HG03139 (cell line): ENCODE measurements at regions not wholly inside any gene's neighbourhood (a gene's known extent, or its start where the extent isn't known, plus 50 kb on each side); places are given as distances from the start of the nearest gene placed in this dataset.
"Not testable (repeated sequence)": the region's sequence is repeated elsewhere in the genome, so short reads cannot be mapped to it uniquely, and the experiment has no call there.

Experiments used
- ATAC-seq: cut with Tn5 transposase; IDR thresholded peaks from one replicate; pipeline ENCODE4 v1.9.1; 2021; ENCODE audit not compliant: unreplicated experiment

DNA sequence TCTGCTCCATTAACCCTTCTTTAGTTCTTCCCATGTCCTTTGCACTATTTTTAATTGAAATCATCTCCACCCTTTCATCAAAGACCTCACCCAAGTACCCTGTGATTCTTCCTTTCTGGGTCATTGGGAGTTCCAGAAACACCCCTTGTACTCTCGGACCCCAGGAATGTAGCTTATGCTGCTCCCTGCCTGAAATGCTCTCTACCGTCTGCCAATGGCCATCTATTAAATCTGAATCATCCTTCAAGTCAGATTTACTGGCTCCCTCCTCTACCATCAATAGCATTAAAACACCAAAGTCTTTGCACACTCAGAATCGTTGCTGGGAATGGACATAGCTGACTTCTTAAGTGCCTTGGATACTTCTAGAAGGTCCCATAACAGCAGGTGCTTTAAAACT is 73.2 kb upstream of the GADD45A start:
- no peak for ATAC-seq

DNA sequence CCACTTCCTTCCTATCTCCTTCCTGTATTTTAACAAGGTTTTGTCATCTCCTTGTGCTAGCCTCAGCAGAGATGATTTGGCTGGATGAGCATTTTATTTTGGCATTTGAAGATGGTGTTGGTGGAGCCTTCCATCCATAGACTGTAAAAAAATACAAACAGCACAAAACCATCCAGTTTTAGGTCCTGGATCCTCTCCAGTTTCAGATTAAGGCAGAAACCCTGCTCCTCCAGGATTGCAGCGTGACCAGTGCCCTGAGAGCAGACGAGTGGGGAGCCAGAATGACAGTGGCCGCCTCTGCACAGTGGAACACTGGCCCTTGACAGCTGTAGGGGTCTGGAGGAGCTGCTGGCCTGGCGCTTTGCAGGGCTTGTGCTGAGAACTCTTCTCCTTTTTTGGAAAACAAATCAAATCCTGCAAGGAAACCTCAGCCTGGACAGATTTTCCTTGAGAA is 72.2 kb upstream of the GADD45A start:
- ATAC-seq: no peak

DNA sequence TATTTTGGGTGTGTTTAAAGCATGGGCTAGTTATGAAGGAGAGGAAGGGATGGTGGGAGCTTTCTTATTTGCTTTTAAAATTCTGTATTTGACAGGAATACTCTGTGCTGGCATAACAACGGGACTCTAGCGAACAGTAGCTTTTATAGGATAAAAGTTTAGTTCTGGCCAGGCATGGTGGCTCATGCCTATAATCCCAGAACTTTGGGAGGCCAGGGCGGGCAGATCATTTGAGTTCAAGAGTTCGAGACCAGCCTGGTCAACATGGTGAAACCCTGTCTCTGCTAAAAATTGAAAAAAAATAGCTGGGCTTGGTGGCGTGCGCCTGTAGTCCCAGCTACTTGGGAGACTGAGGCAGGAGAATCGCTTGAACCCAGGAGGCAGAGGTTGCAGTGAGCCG is 71.5 kb upstream of the GADD45A start:
- ATAC-seq: not testable (repeated sequence)

DNA sequence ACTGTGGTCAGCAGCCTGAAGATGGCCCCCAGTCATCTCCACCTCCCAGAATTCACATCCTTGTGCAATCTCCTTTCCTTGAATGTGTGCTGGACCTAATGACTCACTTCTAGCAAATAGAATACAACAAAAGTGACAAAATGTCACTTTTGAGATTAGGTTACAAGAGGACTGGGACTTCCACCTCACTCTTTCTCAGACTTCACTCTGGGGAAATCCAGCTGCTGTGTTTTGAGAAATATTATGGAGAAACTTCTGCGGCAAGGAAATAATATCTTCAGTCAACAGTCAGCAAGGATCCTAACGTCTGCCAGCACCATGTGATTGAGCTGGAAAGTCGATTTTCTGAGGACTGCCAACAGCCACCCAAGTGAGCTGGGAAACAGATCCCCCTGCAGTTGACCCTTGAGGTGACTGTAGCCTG is 70.5 kb upstream of the GADD45A start:
- ATAC-seq: no peak

DNA sequence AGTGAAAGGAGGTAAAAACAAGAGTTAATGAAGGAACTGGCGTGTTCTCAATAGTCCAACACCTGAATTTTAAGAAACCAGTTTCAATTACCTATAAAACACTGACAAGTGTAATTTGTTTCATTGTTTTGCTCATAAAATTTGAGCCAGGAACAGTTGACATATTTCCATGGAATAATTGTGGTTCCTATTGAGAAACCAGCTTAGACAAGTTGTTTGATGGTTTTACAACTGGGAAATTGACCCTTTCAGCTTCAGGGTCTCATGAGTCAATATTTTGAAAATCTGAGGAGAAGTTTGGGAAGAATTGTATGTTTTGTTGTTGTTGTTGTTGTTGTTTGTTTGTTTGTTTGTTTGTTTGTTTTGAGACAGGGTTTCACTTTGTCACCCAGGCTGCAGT is 69.1 kb upstream of the GADD45A start:
- ATAC-seq: no peak

DNA sequence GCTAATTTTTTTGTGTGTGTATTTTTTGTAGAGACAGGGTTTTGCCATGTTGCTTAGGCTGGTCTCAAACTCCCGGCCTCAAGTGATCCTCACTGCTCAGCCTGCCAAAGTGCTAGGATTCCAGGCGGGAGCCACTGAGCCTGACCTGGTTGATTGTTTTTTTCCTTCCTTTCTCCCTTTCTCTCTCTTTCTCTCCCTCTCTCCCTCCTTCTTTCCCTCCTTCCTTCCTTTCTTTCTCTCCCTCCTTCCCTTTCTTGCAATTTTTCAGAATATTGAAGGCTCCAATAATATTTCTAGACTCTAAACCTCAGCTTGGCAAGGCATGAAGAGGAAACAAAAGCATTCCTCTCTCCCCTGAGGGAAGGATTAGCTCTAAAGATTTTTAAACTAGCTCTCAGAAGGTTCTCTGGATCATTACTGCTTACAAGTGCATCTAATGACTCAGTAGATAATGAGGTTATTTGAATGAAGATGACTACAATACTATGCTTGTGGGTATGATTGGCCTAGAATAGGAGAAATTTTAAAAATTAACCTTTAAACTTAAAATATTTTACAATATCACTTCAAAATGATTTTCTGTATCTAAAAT is 68.5 kb upstream of the GADD45A start:
- ATAC-seq: no peak

DNA sequence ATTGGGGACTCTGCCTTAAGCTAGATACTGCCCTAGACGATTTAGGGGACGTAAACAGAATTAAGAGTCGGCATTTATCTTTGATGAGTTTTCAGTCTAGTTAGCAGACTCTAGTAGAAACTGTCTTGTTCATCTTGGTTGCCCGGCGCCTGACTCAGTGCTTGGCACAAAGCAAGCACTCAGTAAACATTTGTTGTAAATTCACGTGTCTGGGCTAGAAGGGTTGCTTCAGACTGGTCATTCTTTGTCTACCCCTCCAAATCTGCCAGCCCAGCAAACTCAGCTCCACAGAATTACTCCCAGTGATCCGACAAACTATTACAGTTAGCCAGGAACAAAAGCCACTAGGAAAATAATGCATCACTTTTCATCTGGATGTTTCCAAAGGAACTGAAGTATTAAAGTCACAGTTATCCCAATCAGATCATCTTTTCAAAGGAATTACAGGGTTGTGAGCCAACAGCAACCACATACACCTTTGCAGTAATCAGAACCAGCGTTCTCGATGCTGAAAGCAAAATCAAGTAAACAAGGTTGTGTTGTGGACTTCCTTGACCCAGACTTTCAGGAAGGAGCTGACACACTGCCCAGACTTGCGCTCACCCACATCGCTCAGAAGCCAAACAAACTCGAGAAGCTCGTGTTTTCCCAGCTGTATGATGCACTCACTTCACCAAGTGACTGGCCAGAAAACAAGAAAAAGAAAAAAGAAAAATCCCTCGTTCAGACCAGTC is 66.5 kb upstream of the GADD45A start:
- ATAC-seq: no peak

DNA sequence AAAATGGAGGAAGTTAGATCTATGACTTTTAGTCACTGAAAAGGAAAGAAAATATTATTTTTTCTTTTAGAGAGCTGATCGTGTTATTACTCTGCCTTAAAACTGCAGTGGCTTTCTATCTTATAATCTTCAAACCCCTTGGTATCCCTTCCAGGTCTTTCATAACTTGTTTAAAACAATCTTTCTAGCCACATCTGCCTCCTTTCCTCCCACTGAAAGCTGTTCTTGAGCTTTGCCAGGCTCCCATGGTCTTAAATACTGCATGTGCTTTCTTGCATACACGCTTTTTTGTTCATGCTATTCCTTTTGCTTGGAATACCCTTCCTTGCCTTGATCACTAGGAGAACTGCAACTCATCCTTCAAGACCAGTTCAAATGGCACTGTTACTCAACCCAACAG is 65.9 kb upstream of the GADD45A start:
- ATAC-seq: no peak

DNA sequence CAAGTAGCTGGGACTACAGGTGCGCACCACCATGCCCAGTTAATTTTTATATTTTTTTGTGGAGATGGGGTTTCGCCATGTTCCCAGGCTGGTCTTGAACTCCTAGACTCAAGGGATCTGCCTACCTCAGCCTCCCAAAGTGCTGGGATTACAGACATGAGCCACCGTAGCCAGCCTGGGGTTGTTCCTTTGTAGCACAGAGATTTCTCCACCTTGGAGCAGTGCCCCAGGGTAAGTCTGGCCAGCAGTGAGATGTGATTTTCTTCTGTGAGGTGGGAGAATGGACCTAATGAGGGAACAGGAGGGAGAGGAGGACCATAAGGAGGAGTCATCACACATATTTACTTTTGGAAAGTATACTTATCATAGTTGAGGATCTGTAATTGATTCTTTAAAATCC is 61.1 kb upstream of the GADD45A start:
- ATAC-seq: no peak

DNA sequence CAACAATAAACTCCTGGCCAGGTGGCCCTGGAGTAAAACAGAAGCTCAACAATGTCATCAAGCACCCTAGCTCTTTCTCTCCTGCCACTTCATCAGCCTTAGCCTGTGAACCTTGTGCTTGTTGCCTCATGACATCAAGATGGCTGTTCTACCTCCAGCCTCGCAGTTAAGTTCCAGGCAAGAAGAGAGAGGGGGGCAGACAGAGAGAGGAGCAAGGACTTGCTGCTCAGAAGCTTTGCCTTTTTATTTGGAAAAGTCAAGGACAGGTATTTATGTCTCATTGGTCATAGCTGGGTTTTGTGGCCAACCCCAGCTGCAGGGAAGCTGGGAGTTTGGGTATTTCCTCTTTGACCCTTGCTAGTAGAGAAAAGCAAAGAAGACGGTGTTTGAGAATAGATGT is 60.3 kb upstream of the GADD45A start:
- ATAC-seq: no peak

DNA sequence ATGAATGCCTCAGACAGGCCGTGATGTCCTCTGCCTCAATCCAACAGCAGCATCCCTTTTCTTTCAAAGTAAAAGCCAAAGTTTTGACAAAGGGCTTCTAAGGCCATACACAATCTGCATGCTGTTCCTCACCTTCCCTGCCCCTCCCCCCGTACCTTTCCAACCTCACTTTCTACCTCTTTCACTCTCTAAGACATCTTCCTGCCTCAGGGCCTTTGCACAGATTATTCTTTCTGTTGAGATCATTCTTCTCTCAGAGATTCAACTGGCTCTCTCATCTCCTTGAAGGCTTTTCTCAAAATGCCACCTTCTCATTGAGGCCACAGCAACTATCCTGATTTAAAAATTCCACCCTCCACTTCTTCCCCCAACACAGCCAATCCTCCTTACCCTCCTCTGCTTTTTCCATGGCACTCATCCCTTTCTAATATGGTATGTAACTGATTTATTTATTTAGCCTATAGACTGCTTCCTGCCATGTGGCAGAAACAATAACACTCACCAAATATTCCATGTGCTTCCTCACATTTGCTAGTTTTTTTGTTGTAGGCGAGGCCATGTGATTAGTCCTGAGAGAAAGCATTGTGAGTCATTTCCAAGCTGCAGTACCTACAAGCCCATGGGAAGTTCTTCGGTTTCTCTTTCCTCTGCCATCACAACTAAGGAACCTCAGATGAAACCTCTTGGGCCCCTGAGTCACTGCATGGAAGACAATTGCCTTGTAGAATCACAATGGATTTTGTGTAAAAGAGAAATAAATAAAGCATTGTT is 58.7 kb upstream of the GADD45A start:
- ATAC-seq: no peak

DNA sequence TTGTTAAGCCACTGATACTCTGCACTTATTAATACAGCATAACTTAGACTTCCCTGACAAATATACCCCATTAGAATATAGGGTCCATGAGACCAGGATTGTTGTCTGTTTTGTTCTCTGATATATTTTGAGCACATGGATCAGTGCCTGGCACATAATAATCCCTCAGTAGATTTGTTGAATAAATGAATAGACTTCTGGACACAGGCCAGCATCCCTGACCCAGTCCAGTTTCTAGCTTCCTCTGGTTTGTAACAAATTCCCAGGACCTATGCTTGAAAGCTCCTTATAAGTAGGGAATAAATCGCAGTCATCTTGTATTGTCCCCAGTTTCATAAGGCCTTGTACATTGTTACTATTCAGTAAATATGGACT is 58.2 kb upstream of the GADD45A start:
- no peak for ATAC-seq

DNA sequence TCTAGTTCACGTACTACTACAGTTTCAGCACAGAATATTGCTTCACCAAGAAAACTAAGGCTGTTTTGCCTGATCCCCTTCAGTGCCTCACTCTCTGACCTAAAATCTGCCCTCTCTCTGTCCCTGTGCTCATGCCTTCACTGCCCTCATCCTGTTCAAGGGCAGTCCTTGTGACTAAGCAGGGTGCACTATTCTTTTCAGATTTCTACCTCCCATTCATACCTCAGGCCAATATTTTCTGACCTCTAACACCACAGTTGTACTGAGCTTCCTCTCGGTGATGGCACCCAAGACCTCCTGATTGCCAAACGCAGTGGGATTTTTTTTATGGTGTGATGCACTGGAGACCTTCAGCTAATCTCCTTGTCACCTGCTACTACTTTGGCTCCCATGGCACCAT is 57.7 kb upstream of the GADD45A start:
- no peak for ATAC-seq

DNA sequence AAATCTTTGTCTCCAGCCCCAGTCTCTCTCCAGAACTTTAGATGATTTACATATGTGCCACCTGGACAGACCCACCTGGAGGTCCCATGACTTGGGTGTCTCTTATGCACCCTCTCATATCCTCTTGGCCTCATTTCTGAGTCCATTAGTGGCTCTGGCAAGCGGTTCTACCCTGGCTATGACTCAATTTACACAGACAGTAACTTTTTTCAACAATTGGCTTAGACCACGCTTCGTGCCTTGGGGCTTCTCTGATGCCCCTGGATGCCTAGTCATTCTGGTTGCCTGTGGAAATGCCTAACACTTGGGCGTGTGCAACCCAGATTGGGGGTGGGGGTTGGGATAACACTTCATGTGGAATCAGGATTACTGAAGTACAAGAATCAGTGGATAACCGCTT is 57.1 kb upstream of the GADD45A start:
- no peak for ATAC-seq

DNA sequence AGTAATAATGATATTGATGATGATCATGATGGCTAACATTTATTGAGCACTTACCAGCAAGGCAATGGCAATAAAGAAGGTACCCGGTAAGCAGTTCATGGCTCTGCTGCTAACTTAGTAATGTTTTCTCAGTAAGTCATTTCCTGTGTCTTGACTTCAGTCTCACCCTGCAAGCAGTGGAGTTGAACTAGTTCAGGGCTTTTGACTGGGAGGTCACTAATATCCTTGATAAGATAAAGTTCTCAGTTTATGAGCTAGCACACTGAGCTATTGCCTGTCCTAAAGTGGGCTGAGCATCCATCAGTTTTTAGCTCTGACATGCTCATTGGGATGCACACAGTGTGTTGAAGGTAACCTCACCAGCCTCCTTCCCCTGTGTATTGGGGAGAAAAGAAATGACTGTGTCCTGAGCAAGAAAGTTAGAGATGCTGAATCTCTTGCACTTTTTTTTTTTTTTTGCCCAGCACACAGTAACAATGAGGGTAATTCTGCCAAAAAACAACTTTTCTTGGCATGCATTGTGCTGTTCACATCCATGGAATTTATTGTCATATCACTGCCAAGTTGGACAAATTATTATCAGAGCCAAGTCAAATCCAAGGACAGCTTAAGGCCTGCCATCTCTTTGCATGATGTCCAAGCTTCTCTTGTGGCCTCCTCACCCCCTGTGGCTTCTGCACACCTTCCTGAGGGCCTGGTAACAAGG is 55.5 kb upstream of the GADD45A start:
- no peak for ATAC-seq

DNA sequence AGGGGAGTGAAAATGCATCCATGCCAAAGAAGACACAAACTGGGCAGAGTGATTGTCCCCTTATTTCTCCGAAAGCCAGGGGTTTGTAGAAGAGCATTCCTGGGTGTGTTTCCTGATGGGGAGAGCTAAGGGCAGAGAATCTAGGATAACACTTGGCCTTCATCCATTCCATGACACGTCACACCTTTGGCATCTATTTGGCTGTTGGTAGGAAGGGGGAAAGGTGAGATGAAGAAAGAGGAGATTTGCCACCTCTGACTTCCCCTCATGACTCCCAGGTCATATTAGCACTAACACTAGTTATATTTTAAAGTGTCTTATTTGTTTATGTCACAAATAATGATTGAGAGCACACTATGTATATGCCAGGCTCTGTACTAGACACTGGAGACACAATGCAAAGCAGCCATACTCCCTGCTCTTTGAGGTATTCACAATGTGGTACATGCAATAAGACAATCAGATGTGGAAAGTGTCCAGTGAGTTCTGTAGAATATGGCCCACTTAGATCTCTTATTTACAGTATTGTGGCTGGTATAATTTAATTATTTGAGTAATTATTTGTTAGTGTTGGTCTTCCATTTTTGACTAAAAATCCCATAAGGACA is 54.5 kb upstream of the GADD45A start:
- ATAC-seq: no peak

DNA sequence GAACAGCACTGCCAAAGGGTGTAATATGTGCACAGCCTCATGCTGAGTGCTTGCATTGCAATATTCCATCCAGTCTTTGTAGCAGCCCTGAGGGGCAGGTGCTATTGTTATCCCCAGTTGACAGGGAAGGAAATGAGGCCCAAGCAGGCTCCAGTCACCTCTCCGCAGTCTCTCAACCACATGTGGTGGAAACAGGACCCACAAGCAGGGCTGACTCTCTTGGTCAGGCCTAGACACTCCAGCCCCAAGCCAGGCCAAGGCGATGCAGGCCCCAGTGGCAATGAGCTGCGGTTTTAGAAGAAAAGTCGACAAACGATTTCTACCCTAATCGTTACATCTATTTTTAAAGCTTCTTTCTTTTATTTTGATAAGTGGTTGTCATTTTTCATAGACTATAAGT is 52.6 kb upstream of the GADD45A start:
- ATAC-seq: no peak

DNA sequence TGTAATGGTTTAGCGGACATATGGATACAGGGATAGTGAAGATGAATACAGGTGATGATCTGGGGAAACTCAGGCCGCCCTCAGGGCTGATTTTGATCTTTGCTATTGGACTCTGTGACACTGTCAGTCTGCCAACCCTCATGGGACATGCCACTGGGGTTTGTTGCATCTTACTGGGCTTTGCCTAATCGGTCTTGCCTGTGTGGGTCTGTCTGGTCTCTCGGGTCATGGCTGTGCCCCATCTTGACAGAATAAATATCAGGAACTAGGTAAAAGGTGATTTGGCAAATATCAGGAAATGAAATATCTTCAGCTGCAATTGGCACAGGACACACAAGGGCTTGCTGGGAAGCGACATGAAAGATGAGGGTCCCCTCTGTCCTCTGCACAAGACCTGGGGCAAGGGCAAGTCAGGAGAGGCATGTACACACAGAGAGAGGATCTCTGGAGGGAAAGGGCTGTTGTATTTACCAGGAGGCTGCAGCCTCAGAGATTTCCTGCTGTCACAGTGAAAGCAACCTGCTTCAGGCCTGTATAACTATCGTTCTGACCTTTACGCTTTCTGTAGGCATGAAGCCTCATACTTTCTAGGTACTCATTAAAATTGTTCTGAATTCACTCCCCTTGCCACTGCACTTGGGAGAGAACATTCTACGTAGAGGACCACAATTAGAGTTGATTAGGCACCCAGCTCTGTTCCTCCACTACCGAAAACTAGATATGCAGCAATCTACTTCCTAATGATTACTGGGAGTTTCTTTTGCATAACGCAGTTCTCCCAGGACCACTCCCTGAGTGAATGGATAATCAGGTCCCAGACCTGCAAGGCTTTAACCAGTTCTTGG is 52.0 kb upstream of the GADD45A start:
- ATAC-seq: no peak

DNA sequence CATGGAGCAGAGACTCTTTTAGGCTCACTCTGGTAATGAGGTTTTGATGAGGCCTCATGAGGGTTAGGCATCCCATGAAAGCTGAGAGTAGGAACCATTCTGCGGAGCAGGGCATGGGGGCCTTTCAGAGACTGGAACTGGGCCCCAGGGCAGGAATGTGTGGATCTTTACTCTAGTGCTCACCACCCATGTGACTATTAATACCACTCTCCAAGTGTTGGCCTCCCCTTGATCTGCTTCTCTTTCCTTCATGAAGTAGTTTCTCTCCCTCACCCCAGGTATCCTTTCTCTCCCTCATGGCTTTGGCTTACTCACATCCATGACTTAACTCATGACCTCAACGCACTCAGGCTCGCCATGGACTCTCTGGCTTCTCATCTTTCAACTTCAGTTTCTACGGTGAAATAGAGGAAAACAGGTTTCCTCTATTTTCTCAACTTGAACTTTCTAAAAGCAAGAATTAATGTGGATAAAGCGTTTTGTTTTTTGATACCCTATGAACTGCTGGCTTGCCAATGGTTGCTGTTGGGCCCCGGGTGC is 50.5 kb upstream of the GADD45A start:
- ATAC-seq: no peak
